HCT116 (cell line): ENCODE measurements at regions not wholly inside any gene's neighbourhood (a gene's known extent, or its start where the extent isn't known, plus 50 kb on each side); places are given as distances from the start of the nearest gene placed in this dataset.

Experiments used
- ATAC-seq: fragments of 200-7000 bp; cut with Tn5 transposase; 2 replicates; pipeline ENCODE4 v1.9.1; 2020; ENCODE audit warnings: mild to moderate bottlenecking, moderate library complexity
- BruUV-seq: library from RNA; stranded (reverse); fragments of 400-500 nt; replicated peaks from 2 replicates; lab custom pipeline; 2021; lab: Mats Ljungman, UMichigan
- CTCF ChIA-PET: fragments of 300-600 bp; sonication (Branson Sonifier 250); formaldehyde crosslinking; loops from one replicate; lab custom pipeline; 2021; ENCODE audit warnings: antibody characterized with exemption; lab: Charles Lee
- POLR2A ChIA-PET: fragments of 300-600, 350-600 bp; sonication (Branson Sonifier 250); formaldehyde crosslinking; loops from one replicate; lab custom pipeline; 2021; ENCODE audit warnings: antibody characterized with exemption; lab: Charles Lee
- RAD21 ChIA-PET, 2 experiments: fragments of 300-600 bp; sonication (Branson Sonifier 250); formaldehyde crosslinking; loops; one replicate each; lab custom pipeline; 2023; ENCODE audit warnings: low total read pairs in 2 of 2; ENCODE audit not compliant: uncharacterized antibody in 2 of 2, unreplicated experiment in 2 of 2, low non-redundant PET in 1 of 2; lab: Charles Lee
- DNase-seq: peaks from one replicate; pipeline ENCODE4 v3.0.0-alpha.2; 2010; ENCODE audit warnings: low read depth, low spot score
- H2AFZ ChIP-seq: fragments of 200-600 bp; shearing (Covaris generic), sonication (generic); 2 replicates; pipeline ENCODE4 v1.6.1; 2017; ENCODE audit warnings: low read depth, mixed run types, mixed read lengths, antibody characterized with exemption, low read length; ENCODE audit not compliant: poor library complexity, severe bottlenecking
- H3K27ac ChIP-seq: 2 replicates; pipeline ENCODE4 v1.5.1; 2012; ENCODE audit warnings: low read depth, low read length
- H3K27me3 ChIP-seq: fragments of 200-600 bp; sonication (generic); 2 replicates; pipeline ENCODE4 v1.6.1; 2016; ENCODE audit warnings: mixed run types, low read length, mixed read lengths; ENCODE audit not compliant: insufficient read depth
- H3K36me3 ChIP-seq, 2 experiments: fragments of 200-500 bp in 1 of 2; fragments of 200-600 bp in 1 of 2; sonication (Bioruptor generic) in 1 of 2; sonication (generic) in 1 of 2; 2 replicates each; pipeline versions ENCODE4 v1.5.1 to v1.6.1; 2014 to 2016; ENCODE audit warnings: low read length in 2 of 2, inconsistent platforms in 1 of 2, mixed read lengths in 1 of 2, mixed run types in 1 of 2; ENCODE audit not compliant: insufficient read depth in 2 of 2, control insufficient read depth in 1 of 2
- H3K4me1 ChIP-seq, 2 experiments: fragments of 200-600 bp in 1 of 2; sonication (generic) in 1 of 2; 2 replicates each; pipeline versions ENCODE4 v1.5.1 to v1.6.1; 2012 to 2017; ENCODE audit warnings: low read length in 2 of 2, inconsistent platforms in 1 of 2, mild to moderate bottlenecking in 1 of 2, mixed read lengths in 1 of 2, mixed run types in 1 of 2, moderate library complexity in 1 of 2; ENCODE audit not compliant: insufficient read depth in 2 of 2, control insufficient read depth in 1 of 2
- H3K4me2 ChIP-seq: fragments of 200-600 bp; sonication (generic); 2 replicates; pipeline ENCODE4 v1.6.1; 2017; ENCODE audit warnings: mixed run types, low read length, mixed read lengths
- H3K4me3 ChIP-seq, 2 experiments: fragments of 200-600 bp in 1 of 2; sonication (generic) in 1 of 2; replicated peaks in 1 of 2; 2 replicates each; pipeline ENCODE4 v1.5.1; 2011 to 2016; ENCODE audit warnings: low read length in 2 of 2, control low read depth in 1 of 2, low read depth in 1 of 2, mild to moderate bottlenecking in 1 of 2, mixed read lengths in 1 of 2, mixed run types in 1 of 2
- H3K79me2 ChIP-seq: fragments of 200-600 bp; sonication (generic); 2 replicates; pipeline ENCODE4 v1.6.1; 2017; ENCODE audit warnings: mild to moderate bottlenecking, mixed run types, low read length, moderate library complexity, mixed read lengths; ENCODE audit not compliant: insufficient read depth
- H3K9ac ChIP-seq: fragments of 200-600 bp; sonication (generic); 2 replicates; pipeline ENCODE4 v1.6.1; 2016; ENCODE audit warnings: low read length, mixed read lengths
- H3K9me2 ChIP-seq: fragments of 200-600 bp; sonication (generic), shearing (Covaris generic); 2 replicates; pipeline ENCODE4 v1.6.1; 2017; ENCODE audit warnings: mixed run types, mild to moderate bottlenecking, moderate library complexity; ENCODE audit not compliant: insufficient read depth
- H3K9me3 ChIP-seq, 2 experiments: fragments of 200-500 bp in 1 of 2; fragments of 200-600 bp in 1 of 2; sonication (Bioruptor generic) in 1 of 2; sonication (generic) in 1 of 2; 2 replicates each; pipeline ENCODE4 v1.6.1; 2014 to 2017; ENCODE audit warnings: low read length in 2 of 2, mixed read lengths in 2 of 2, inconsistent platforms in 1 of 2, low read depth in 1 of 2, mild to moderate bottlenecking in 1 of 2, mixed run types in 1 of 2, moderate library complexity in 1 of 2; ENCODE audit not compliant: control insufficient read depth in 1 of 2, insufficient read depth in 1 of 2
- H4K20me1 ChIP-seq: fragments of 200-600 bp; sonication (generic), shearing (Covaris generic); 2 replicates; pipeline ENCODE4 v1.6.1; 2017; ENCODE audit warnings: mixed run types, mild to moderate bottlenecking, moderate library complexity; ENCODE audit not compliant: insufficient read depth
- ATF3 ChIP-seq: IDR thresholded peaks from 2 replicates; pipeline ENCODE4 v1.6.1; 2012
- CBX3 ChIP-seq: IDR thresholded peaks from 2 replicates; pipeline ENCODE4 v1.6.1; 2012; ENCODE audit warnings: low read depth
- CEBPB ChIP-seq: IDR thresholded peaks from 2 replicates; pipeline ENCODE4 v1.6.1; 2012; ENCODE audit warnings: low read depth
- EGR1 ChIP-seq: IDR thresholded peaks from 2 replicates; pipeline ENCODE4 v1.6.1; 2012; ENCODE audit warnings: low read depth
- FOSL1 ChIP-seq: IDR thresholded peaks from 2 replicates; pipeline ENCODE4 v1.6.1; 2012; ENCODE audit warnings: low read depth
- POLR2A ChIP-seq: IDR thresholded peaks from 2 replicates; pipeline ENCODE4 v1.7.0; 2011; ENCODE audit warnings: borderline replicate concordance; ENCODE audit not compliant: insufficient read depth, insufficient read length; ENCODE audit errors: extremely low read depth
- RAD21 ChIP-seq: IDR thresholded peaks from 2 replicates; pipeline ENCODE4 v1.6.1; 2012; ENCODE audit warnings: low read depth, mild to moderate bottlenecking
- SP1 ChIP-seq: IDR thresholded peaks from 2 replicates; pipeline ENCODE4 v1.6.1; 2012; ENCODE audit warnings: low read depth
- SRF ChIP-seq: IDR thresholded peaks from 2 replicates; pipeline ENCODE4 v1.6.1; 2012; ENCODE audit warnings: low read depth
- TCF7L2 ChIP-seq: IDR thresholded peaks from 2 replicates; pipeline ENCODE4 v1.7.0; 2011; ENCODE audit warnings: borderline replicate concordance, inconsistent platforms; ENCODE audit not compliant: insufficient read depth, insufficient read length; ENCODE audit errors: extremely low read depth
- YY1 ChIP-seq: IDR thresholded peaks from 2 replicates; pipeline ENCODE4 v1.6.1; 2011; ENCODE audit warnings: low read length, low read depth, moderate library complexity, mild to moderate bottlenecking; ENCODE audit not compliant: insufficient replicate concordance; ENCODE audit errors: extremely low read depth
- ZNF274 ChIP-seq: fragments of 200-500 bp; sonication (Bioruptor generic); IDR thresholded peaks from 2 replicates; pipeline ENCODE4 v1.6.1; 2014; ENCODE audit warnings: mild to moderate bottlenecking, low read depth, low read length, inconsistent platforms
- intact Hi-C: fragments of 100-400 bp; cut with micrococcal nuclease; formaldehyde crosslinking; loops from 2 replicates; pipeline ENCODE4 v1.10.0; 2022
- TF ChIP-seq, protein P1 (sequence below), 3 experiments: fragments of 200-600 bp in 1 of 3; sonication (generic) in 1 of 3; IDR thresholded peaks in 2 of 3; conservative IDR thresholded peaks in 1 of 3; 2 replicates each; pipeline ENCODE4 v1.5.1; 2012 to 2017; ENCODE audit warnings: low read depth in 2 of 3, low read length in 2 of 3, antibody characterized with exemption in 1 of 3, borderline replicate concordance in 1 of 3, control low read depth in 1 of 3, mild to moderate bottlenecking in 1 of 3, mixed read lengths in 1 of 3, mixed run types in 1 of 3, moderate library complexity in 1 of 3; ENCODE audit not compliant: insufficient read depth in 1 of 3
- TF ChIP-seq, protein P2 (sequence below): IDR thresholded peaks from 2 replicates; pipeline ENCODE4 v1.6.1; 2012; ENCODE audit warnings: low read depth

DNA sequence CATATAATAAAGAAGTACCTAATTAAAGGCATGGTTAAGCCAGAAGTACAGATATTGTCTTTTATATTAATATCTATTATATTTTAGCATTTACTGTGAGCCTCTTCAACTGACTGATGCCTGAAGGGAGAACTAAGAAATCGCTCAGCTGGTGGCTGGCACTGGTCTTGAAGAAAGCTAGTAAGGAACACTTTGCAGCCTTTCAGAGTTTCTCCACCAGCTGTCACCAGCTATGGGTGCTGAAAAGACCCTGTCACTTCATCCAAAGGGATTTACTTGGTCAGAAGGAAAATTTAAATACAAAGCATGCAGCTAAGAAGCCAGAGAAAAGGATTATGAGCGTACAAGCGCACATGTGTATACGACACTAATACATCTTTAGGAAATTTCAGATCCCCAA lies 525.9 kb downstream of the TMEM182 start:
- DNase-seq (no peak), ATAC-seq (no peak)
- Histone ChIP-seq H3K36me3 (no peaks in the 10 kb centered on the region), H3K4me2 (no peak overlapping the region), H3K9me3 (peaks cover 0 to 19% of the 10 kb centered on the region in 2 experiments; a peak in 2 of 4 replicates), H4K20me1 (no peaks in the 10 kb centered on the region), H3K79me2 (no peaks in the 10 kb centered on the region), H3K9me2 (no peaks in the 10 kb centered on the region), H3K27ac (no peak overlapping the region), H3K4me1 (no peaks in the 10 kb centered on the region), H3K9ac (no peak overlapping the region), H3K27me3 (no peaks in the 10 kb centered on the region), H3K4me3 (no peak overlapping the region), H2AFZ (no peak overlapping the region)
- ChIA-PET RAD21 (no interaction called here), CTCF (no interaction called here), POLR2A (no interaction called here)
- BruUV-seq: no TSS peak
- intact Hi-C loops: no loop called here
- TF ChIP-seq EGR1: no peak
- TF ChIP-seq CEBPB: no peak
- TF ChIP-seq CBX3: no peak
- no peak for TF ChIP-seq FOSL1
- no peak for TF ChIP-seq RAD21
- no peak for TF ChIP-seq TCF7L2
- no peak for TF ChIP-seq SP1
- no peak for TF ChIP-seq SRF
- TF ChIP-seq YY1: no peak
- TF ChIP-seq ZNF274: no peak
- TF ChIP-seq ATF3: no peak
- TF ChIP-seq POLR2A: no peak
- TF ChIP-seq, protein P1, sequence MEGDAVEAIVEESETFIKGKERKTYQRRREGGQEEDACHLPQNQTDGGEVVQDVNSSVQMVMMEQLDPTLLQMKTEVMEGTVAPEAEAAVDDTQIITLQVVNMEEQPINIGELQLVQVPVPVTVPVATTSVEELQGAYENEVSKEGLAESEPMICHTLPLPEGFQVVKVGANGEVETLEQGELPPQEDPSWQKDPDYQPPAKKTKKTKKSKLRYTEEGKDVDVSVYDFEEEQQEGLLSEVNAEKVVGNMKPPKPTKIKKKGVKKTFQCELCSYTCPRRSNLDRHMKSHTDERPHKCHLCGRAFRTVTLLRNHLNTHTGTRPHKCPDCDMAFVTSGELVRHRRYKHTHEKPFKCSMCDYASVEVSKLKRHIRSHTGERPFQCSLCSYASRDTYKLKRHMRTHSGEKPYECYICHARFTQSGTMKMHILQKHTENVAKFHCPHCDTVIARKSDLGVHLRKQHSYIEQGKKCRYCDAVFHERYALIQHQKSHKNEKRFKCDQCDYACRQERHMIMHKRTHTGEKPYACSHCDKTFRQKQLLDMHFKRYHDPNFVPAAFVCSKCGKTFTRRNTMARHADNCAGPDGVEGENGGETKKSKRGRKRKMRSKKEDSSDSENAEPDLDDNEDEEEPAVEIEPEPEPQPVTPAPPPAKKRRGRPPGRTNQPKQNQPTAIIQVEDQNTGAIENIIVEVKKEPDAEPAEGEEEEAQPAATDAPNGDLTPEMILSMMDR (IDR thresholded peaks at IDR 0.05 in 2 of 3, conservative IDR thresholded peaks at IDR 0.05 in 1 of 3; ENCODE audit: borderline replicate concordance in 1 of 3, insufficient read depth in 1 of 3, low read depth in 2 of 3, low read length in 2 of 3): no peak
- TF ChIP-seq, protein P2, sequence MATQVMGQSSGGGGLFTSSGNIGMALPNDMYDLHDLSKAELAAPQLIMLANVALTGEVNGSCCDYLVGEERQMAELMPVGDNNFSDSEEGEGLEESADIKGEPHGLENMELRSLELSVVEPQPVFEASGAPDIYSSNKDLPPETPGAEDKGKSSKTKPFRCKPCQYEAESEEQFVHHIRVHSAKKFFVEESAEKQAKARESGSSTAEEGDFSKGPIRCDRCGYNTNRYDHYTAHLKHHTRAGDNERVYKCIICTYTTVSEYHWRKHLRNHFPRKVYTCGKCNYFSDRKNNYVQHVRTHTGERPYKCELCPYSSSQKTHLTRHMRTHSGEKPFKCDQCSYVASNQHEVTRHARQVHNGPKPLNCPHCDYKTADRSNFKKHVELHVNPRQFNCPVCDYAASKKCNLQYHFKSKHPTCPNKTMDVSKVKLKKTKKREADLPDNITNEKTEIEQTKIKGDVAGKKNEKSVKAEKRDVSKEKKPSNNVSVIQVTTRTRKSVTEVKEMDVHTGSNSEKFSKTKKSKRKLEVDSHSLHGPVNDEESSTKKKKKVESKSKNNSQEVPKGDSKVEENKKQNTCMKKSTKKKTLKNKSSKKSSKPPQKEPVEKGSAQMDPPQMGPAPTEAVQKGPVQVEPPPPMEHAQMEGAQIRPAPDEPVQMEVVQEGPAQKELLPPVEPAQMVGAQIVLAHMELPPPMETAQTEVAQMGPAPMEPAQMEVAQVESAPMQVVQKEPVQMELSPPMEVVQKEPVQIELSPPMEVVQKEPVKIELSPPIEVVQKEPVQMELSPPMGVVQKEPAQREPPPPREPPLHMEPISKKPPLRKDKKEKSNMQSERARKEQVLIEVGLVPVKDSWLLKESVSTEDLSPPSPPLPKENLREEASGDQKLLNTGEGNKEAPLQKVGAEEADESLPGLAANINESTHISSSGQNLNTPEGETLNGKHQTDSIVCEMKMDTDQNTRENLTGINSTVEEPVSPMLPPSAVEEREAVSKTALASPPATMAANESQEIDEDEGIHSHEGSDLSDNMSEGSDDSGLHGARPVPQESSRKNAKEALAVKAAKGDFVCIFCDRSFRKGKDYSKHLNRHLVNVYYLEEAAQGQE: no peak
